ENCODE measurements at regions not wholly inside any gene's neighbourhood (a gene's known extent, or its start where the extent isn't known, plus 50 kb on each side); places are given as distances from the start of the nearest gene placed in this dataset.

GRCh38 chr13:75224053-75224742 lies 257.8 kb downstream of the TBC1D4 start:
- Mint-ChIP-seq H3K9me3 (no peaks in the 10 kb centered on the region), H3K4me1 (peaks cover 13% of the 10 kb centered on the region), H3K4me3 (no peak overlapping the region), H3K36me3 (no peaks in the 10 kb centered on the region), H3K27me3 (ENCODE audit: low read depth) (peaks cover 4% of the 10 kb centered on the region; the same call in 1 of the 2 replicates), H3K27ac (no peak overlapping the region)
- ATAC-seq (no peak), DNase-seq (ENCODE audit: low spot score) (no peak)
- ChIA-PET POLR2A (no interaction called here), CTCF (no interaction called here)
- TF ChIP-seq CTCF (IDR thresholded peaks at IDR 0.05) (no peak), PREB (CRISPR knock-in tag; IDR thresholded peaks at IDR 0.05; ENCODE audit: borderline replicate concordance) (no peak), PRRX2 (CRISPR knock-in tag; IDR thresholded peaks at IDR 0.05) (no peak), GTF2I (CRISPR knock-in tag; conservative IDR thresholded peaks at IDR 0.05) (no peak), MXD4 (CRISPR knock-in tag; IDR thresholded peaks at IDR 0.05; ENCODE audit: borderline replicate concordance) (no peak), NFE2L1 (CRISPR knock-in tag; IDR thresholded peaks at IDR 0.05) (no peak), ZSCAN18 (CRISPR knock-in tag; IDR thresholded peaks at IDR 0.05) (no peak), RORB (CRISPR knock-in tag; IDR thresholded peaks at IDR 0.05) (no peak), ZNF219 (CRISPR knock-in tag; IDR thresholded peaks at IDR 0.05; ENCODE audit: borderline replicate concordance) (no peak), JUN (CRISPR knock-in tag; IDR thresholded peaks at IDR 0.05) (no peak), ZNF121 (CRISPR knock-in tag; IDR thresholded peaks at IDR 0.05) (no peak), ATF1 (CRISPR knock-in tag; IDR thresholded peaks at IDR 0.05) (no peak), ZNF396 (CRISPR knock-in tag; IDR thresholded peaks at IDR 0.05; ENCODE audit: borderline replicate concordance) (no peak), ZBTB43 (CRISPR knock-in tag; IDR thresholded peaks at IDR 0.05) (no peak), E2F4 (CRISPR knock-in tag; IDR thresholded peaks at IDR 0.05; ENCODE audit: borderline replicate concordance, low read depth) (no peak), JAZF1 (CRISPR knock-in tag; IDR thresholded peaks at IDR 0.05) (no peak)

- POLR2A ChIA-PET = no interaction called here
- CTCF ChIA-PET = no interaction called here
- no peaks in the 10 kb centered on the region for H3K9me3 Mint-ChIP-seq
- no peaks in the 10 kb centered on the region for H3K36me3 Mint-ChIP-seq
- no peak for ATAC-seq
- no peak overlapping the region for H3K4me3 Mint-ChIP-seq
- H3K27me3 Mint-ChIP-seq (ENCODE audit: low read depth) = peaks cover 4% of the 10 kb centered on the region; the same call in 1 of the 2 replicates
- DNase-seq (ENCODE audit: low spot score) = no peak
- H3K4me1 Mint-ChIP-seq = peaks cover 13% of the 10 kb centered on the region
- TF ChIP-seq ZNF425 (CRISPR knock-in tag; conservative IDR thresholded peaks at IDR 0.05) (no peak), ZNF396 (CRISPR knock-in tag; IDR thresholded peaks at IDR 0.05; ENCODE audit: borderline replicate concordance) (no peak), GTF2I (CRISPR knock-in tag; conservative IDR thresholded peaks at IDR 0.05) (no peak), NFYB (CRISPR knock-in tag; conservative IDR thresholded peaks at IDR 0.05; ENCODE audit: low read depth) (no peak), MYBL2 (CRISPR knock-in tag; IDR thresholded peaks at IDR 0.05) (no peak), TEAD4 (CRISPR knock-in tag; IDR thresholded peaks at IDR 0.05) (no peak)
- no peak overlapping the region for H3K27ac Mint-ChIP-seq
These were observed 259.9 kb downstream of the TBC1D4 start for GRCh38 chr13:75222031-75222430.

Data from WTC11 (cell line).